HG03469 (cell line): ENCODE measurements at regions not wholly inside any gene's neighbourhood (a gene's known extent, or its start where the extent isn't known, plus 50 kb on each side); places are given as distances from the start of the nearest gene placed in this dataset.
"Not testable (repeated sequence)": the region's sequence is repeated elsewhere in the genome, so short reads cannot be mapped to it uniquely, and the experiment has no call there.

Experiments used
- ATAC-seq: cut with Tn5 transposase; IDR thresholded peaks from one replicate; pipeline ENCODE4 v1.9.1; 2021; ENCODE audit warnings: mild to moderate bottlenecking, moderate library complexity, moderate number of reproducible peaks; ENCODE audit not compliant: unreplicated experiment

DNA sequence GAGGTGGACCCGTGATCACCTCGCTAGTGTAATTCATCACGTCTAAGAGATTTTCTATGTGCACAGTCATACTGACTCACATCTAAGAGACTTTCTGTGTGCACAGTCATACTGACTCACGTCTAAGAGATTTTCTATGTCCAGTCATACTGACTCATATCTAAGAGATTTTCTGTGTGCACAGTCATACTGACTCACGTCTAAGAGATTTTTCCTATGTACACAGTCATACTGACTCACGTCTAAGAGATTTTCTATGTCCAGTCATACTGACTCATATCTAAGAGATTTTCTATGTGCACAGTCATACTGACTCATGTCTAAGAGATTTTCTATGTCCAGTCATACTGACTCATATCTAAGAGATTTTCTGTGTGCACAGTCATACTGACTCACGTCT lies 443.8 kb downstream of the BRD1 start:
- ATAC-seq: not testable (repeated sequence)

DNA sequence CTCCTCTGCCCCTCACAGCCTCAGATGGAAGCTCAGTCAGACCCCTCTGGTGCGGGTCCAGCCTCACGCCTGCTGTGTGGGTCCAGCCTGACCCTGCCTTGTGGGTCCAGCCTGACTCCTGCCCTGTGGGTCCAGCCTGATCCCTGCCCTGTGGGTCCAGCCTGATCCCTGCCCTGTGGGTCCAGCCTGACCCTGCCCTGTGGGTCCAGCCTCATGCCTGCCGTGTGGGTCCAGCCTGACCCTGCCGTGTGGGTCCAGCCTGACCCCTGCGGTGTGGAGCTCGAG lies 445.3 kb downstream of the BRD1 start:
- no peak for ATAC-seq

DNA sequence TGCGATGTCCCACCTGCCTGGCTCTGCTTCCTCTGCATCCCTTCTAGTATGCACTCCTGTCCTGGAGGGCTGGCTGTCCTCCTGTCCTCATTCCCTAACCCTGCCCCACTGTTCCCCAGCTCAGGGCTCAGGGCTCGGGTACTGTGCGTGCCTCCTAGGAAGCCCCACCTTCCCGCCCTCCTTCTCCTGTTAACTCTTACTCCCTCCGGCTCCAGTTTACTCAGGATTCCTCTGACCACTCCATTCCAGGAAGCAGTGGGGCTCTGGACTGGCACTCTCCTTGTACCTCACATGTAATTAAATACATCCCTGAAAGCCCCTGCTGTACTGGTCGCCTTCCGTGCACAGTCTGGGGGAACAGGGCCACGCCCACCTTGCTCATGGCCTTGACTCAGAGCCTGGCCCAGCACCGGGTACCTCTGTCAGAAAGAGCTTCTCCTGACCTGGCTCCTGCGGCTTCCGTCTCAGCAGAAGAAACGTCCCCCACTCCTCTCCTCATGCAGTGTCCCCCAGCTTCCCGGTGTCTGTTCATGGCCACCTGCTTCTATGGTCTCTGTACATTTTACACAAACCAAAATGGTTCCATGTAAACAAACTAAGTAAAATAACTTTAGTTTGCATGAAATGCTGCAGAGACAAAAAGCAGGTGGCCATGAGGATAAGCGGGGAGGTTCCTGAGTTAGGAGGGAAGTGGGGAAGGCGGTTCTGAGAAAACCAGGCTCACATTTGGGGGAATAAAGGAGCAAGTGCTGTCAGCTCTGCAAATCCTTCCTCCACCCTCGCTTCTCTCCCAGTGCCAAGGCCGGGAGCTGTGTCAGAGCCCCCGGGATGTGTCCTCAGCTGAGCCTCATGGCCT lies 445.9 kb downstream of the BRD1 start:
- ATAC-seq: no peak

DNA sequence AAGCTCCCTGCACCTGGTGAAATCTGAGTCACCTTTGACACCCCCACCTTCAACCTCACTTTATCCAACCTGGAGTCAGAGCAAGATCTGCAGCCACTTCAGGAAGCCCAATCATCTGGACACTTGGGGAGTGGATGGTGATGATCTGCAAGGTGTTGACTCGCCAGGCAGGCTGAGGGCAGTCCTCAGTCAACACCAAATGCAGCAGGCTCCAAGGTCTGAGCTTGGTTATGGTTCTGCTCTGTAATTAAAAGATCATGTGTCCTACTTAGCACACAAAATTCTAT lies 446.9 kb downstream of the BRD1 start:
- no peak for ATAC-seq

DNA sequence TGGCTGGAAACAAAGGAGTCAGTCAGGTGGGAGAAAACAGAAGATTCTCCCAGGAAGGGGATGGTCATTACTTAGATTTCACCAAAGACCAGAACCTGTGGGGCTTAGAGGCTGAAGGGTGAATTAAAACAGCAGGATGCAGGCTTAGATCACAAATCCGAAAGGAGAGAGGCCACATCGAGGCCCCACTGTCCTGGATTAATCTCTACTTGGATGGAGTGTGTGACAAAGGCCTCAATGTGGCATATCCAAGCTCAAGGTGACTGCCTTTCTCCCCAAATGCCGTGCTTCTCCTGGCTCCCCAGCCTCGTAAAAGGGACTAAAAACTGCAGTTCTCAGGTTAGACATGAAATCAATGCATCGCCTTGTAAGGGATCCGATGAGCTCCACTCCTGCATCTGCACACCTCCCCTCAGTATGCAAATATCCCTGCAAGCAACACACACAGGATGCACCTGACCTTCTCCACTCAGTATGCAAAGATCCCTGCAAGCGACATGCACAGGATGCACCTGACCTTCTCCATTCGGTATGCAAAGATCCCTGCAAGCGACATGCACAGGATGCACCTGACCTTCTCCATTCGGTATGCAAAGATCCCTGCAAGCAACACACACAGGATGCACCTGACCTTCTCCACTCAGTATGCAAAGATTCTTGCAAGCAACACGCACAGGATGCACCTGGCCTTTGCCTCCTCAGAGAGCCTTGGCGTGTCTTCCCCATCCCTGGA lies 447.4 kb downstream of the BRD1 start:
- ATAC-seq: no peak

DNA sequence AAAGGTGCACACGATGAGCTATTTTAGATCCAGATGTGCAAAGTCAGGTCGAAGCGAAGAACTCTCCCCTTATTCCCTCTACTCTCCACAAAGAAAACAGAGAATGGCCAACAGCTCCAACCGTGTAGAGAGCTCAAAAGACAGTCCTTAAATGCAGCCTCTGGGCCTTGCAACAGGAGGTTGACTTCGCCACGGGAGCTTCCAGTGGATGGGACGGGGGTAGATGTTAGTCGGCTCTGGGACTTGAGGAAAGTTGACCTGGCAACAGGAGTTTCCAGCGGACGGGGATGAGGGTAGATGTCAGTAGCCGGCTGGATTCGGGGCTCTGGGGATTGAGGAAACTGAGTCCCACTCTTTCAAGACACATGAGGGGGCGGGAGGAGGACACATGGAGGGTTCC lies 450.4 kb downstream of the BRD1 start:
- no peak for ATAC-seq

DNA sequence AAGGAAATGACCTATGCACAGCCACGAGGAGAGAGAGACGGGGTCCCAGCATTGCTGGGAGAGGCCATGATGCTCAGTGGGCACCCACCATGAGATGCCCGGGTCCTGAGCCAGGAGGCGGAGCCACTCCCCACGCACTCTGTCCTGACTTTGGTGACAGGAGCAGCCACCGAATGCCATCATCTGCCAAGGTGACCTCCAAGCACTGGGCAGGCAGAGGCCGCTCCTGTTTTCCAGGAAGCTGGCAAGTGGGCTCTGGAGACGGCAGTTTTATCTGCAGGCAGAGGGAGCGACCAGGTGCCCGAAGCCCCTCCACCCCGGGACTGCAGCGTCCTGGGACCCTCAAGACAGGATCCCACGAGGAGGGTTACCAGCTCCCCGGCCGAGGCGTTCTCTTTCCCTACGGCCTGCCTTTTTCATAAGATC lies 453.9 kb downstream of the BRD1 start:
- no peak for ATAC-seq

DNA sequence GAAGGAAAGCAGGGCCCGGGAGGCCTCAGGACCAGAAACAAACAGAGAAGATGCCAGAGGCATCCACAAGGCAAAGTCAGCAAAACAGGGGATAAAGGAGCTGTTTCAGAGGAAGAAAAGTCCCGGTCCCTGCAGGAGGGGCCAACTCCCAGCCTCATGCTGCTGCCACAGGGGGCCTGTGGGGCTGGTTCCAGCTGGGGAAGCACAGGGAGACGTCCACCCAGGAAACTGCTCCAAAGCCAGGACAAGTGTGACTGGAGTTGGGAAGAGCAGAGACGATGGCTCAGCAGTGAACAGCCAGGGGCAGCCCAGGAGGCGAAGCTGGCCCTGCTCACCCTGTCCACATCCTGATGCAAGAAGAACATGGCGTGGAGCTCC lies 454.4 kb downstream of the BRD1 start:
- no peak for ATAC-seq

DNA sequence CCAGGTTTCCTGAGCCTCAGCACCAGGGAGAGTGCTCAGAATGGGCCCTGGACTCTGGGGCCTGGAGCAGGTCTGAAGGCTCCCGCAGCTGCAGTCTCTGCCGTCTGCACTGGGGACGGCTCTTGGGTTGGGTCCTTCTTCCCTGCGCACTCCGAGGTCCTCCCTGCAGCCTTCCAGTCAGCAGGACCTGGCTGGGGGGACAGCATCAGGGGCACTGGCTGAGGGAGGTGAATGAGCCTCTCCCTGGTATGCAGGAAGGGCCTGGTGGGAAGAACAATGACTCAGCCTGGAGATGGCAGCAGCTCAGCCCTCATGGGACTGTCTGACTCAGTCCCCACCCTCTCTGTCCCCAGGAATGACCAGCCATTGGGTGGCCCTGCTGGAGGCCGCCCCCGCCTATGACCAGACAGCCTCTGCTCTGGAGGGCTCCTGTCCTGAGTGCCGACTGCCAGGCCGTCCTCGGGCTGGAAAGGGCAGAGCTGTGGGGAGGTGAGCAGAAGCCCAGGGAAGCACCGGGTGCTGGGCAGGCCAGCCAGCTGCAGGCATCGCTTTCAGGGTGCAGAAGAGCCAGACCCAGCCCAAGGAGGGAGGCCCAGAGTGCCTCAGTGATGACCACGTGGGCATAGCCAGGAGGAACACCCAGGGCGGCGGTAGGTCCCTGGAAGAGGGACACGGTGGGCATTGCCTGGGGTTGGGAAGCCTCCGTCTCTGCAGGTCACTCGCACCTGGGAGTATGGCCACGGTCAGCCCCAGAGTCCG lies 455.0 kb downstream of the BRD1 start:
- no peak for ATAC-seq

DNA sequence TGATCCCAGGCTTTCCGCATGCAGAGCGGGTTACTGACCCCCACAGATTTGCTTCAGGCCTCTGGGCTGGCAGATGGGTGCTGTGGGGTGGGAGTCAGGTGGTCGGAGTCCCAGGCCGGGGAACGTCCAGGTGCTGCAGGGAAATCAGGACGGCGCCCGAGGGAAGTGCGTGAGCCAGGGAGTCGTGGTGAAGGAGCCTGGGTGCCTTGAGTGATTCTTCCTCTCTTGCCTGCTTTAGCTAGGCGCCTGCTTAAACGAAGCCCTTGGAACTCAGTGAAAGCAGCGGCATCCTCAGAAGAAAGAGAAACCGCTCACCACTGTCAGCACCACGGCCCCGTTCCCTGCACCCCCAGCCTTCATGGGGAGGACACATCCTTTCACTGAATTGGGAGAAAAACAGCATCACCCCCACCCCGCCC lies 455.6 kb downstream of the BRD1 start:
- no peak for ATAC-seq

DNA sequence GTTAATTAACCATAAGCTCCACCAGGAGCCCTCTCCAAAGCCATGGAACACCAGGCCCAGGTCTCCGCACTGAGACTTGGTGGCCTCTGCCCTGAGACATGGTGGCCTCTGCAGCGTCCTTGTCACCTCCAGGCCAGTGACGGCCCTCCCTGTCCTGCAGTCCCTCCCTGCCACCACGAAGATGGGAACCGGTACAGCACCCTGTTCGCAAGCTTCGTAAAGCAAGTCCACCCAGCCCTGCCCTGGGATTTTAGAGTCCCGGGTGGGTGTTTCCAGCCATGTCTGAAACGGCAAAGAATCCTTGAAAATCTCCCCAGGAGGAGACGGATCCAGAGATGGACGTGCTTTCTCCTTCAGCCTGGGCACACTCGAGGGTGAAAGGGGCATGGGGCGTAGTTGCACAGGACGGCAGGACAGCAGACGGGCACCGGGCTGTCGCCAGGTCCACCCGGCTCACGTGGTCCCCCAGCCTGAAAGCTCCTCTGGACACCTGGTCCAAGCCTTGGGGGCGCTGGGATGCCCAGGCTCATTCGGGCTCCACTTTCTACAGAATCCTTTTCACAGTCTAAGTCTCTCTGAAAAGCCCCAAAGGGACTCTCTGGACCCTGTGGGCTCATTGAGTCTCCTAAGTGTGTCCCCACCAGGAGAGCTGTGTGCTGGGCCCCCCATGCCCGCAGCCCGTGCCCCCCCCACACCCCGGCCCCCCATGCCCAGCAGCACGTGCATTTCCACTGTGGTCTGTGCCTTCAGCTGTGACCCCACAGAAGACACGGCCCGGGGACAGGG lies 456.2 kb downstream of the BRD1 start:
- ATAC-seq: no peak

DNA sequence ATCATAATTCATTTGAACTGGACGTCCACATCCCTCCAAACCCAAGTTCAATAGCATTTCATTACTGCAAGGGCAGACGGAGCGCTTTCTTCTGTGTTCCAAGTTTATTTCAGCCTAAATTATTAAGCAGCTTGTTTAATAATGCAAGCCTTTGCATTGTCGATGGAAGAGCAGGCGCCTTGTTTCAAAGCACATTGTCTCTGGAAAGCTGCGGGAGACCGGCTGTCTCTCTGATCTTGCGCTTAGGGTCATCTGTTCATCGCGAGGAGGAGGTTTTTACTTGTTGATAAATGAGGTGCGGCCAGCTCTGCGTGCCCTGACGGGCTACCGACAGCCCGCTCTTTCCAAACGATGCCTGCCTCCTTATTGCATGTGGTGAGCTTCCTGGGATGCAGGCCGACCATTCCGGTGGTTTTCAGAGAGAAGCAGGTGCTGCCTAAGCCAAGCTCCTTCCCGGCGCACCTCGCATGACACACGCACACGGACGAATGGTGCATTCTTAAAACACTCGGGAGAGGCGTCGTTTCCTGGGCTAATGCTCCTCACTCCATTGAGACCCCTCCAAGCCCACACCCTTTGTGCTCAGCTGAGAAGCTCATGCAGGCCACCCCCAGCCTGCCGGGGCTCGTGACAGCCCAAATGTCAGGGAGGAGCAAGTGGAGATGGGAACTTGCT lies 456.9 kb downstream of the BRD1 start:
- no peak for ATAC-seq

DNA sequence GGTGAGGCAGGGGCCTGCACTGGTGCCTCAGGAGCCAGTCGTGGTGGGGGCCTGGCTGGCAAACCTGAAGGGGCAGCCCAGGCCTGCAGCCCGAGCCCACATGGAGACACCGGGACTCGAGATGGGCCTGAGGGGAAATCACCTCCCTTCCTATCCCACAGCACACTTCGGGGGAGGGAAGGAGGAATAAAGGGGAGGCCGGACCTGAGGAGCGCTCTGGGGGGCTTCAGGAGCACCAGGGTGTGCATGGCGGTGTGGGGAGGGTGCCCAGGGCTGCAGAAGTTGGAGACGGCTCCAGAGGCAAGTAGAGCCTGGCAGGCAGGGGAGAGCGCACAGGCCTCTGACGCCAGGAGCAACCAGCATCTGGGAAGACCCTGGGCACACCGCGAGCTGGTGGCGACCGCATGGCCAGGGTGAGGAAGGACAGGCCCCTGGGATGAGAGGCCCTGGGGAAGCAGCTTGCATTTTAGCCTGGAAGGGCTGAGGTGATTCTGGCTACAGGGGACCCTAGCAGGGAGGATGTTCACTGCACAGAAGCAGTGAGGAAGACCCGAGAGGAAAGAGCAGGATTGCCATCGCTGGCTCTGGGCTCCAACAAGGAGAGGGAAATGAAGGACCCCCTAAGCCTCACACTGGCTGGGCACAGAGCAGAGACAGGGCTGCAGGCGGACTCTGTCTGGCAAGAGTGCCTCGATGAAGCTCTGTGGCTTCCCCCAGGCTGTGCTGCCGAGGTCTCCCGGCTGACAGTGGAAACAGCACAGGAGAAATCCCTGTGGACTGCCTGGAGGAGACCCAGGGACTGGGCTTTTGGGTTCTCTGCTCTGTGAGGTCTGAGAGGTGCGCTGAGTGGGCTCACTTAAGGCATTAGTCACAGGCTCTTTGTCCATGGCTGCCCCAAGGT lies 457.7 kb downstream of the BRD1 start:
- no peak for ATAC-seq

DNA sequence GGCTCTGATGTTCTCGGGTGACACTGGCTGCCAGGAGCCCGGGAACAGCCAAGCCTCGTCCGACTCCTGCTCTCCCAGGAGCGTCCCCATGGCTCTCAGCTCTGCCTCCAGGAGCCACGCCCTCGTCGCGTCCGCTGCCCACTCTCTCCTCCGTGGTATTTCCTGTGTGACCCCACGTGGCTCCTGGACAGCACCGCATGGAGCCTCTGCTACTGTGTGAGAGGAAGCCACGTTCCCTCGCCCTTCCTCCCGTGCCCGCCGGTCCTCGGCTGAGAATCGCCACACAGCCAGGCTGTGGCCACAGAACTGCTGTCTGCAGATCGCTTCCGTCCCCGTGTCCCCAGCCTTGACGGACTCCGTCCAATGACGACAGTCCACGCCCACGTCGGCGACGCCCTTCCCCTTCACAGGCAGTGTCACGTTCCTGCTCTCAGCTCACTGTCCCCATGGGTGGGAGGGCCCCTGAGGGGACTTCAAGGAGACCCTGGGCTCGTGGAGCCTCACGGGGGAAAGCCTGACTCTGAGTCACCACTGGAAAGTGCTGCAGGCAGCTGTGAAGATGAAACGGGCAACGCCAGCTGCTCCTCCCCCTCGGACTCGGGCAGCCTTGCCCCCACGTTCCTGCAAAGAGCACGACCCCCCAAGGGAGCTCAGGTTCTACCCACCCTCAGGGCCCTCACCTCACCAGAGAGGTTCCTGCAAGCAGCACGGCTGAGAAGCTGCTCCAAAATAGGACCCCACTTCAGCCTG lies 458.5 kb downstream of the BRD1 start:
- no peak for ATAC-seq

DNA sequence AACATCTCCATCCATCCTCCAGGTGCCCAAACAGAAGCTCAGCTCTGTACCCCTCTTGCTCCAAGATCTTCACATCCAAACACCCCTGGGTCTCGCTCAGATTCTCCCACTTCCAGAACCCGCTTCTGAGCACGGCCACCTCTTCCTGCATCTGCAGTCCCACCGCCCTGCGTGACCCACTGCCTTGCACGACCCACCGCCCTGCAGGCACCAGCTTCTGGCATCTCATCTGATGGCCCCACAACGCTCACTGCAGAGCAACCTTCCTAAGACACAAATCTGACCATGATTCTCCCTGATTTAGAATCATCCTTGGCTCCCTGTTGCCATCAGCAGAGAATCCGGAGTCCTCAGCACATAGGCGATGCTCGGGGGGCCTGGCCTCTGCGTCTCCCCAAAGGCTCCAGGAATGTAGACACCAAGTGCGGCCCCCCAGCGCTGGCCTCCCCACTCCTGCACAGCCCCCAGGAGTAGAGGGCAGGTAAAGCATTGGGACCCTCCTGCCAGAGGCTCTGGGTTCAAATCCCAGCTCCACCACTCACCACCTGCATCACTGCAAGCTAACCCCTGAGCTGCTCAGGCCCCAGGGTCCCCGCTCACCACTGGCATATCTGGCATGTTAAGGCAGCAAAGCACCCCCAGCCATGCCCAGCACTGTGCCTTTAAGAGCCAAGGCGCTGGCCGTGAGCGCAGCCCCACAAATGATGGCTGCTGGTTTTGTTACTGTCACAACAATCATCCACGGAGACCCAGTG lies 459.3 kb downstream of the BRD1 start:
- no peak for ATAC-seq

DNA sequence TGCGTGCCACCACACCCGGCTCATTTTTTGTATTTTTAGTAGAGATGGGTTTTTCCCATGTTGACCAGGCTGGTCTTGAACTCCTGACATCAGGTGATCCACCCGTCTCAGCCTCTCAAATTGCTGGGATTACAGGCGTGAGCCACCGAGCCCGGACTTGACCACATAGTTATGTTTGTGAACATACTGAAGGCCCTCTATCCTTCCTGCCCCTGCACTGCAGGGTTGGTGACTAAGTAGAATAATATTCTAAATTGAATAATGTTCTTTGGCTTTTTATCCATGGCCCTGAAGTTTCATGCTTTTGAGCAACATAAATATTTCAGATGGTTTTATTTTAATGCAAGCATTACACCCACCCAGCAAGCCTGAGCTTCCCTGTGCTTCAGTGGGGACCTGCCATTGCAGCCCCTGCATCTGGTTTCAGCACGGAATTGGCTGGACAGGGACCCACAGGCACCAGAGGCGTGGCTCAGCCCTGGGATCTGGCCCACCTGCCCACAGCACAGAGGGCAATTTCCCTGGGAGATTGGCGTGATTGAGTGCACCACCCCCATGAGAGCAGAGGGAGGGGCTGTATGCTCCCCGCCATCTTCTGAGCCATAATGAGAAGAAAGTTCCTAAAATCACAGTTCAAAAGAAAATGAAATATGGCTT lies 460.5 kb downstream of the BRD1 start:
- ATAC-seq: no peak

DNA sequence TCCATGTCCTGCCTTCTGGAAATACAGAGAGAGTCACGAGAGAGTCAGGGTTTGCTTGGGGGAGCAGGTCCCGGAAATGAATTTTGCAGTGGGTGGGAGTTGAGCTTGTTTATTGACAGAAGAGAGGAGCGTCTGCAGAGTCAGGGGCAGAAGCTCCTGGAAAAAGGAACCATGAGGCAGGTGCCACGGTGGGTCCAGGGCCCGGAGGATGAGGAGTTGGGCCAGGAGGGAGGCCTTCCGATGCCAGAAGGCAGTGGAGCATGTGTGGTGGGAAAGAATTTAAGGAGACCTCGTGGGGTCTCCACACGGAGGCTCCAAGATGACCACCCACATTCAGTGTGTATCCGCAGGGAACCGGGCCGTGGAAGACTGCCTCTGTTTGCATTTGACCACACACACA lies 461.2 kb downstream of the BRD1 start:
- no peak for ATAC-seq

DNA sequence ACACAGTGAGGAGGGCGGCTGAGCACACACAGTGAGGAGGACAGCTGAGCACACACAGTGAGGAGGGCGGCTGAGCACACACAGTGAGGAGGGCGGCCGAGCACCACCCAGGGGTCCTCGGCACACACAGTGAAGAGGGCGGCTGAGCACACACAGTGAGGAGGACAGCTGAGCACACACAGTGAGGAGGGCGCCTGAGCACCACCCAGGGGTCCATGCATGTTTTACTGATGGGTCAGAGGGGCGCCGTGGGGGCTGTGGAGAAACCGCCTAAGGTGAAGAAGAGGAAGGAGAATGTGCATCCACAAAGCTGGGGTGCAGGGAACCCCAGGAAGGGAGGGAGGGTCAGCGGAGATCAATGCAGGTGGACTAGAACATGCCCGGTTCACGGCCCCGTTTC lies 461.8 kb downstream of the BRD1 start:
- no peak for ATAC-seq
